H9 (cell line): ENCODE measurements at regions not wholly inside any gene's neighbourhood (a gene's known extent, or its start where the extent isn't known, plus 50 kb on each side); places are given as distances from the start of the nearest gene placed in this dataset.

Experiments
- DNase-seq: peaks from one replicate; pipeline ENCODE4 v3.0.0-alpha.2; 2017
- H2AFZ ChIP-seq: one replicate; pipeline ENCODE4 v1.6.1; 2013; ENCODE audit warnings: mild to moderate bottlenecking, low read length, control low read depth, moderate library complexity
- H2AK5ac ChIP-seq: 2 replicates; pipeline ENCODE4 v1.6.1; 2013; ENCODE audit warnings: low read length, control low read depth, mixed read lengths; ENCODE audit not compliant: insufficient read length
- H2BK120ac ChIP-seq: one replicate; pipeline ENCODE4 v1.6.1; 2013; ENCODE audit warnings: low read depth, mild to moderate bottlenecking, low read length, control low read depth, inconsistent platforms; ENCODE audit not compliant: poor library complexity, severe bottlenecking
- H2BK12ac ChIP-seq: 2 replicates; pipeline ENCODE4 v1.6.1; 2013; ENCODE audit warnings: low read length, control low read depth, mixed read lengths, low read depth; ENCODE audit not compliant: insufficient read length
- H2BK15ac ChIP-seq: 2 replicates; pipeline ENCODE4 v1.6.1; 2013; ENCODE audit warnings: low read depth, low read length, control low read depth
- H2BK20ac ChIP-seq: one replicate; pipeline ENCODE4 v1.6.1; 2013; ENCODE audit warnings: low read depth, mild to moderate bottlenecking, low read length, control low read depth, inconsistent platforms; ENCODE audit not compliant: poor library complexity, severe bottlenecking
- H2BK5ac ChIP-seq: 2 replicates; pipeline ENCODE4 v1.6.1; 2013; ENCODE audit warnings: low read length, control low read depth, mixed read lengths; ENCODE audit not compliant: insufficient read length
- H3K14ac ChIP-seq: 2 replicates; pipeline ENCODE4 v1.6.1; 2013; ENCODE audit warnings: low read length, control low read depth; ENCODE audit not compliant: insufficient read depth
- H3K18ac ChIP-seq: 2 replicates; pipeline ENCODE4 v1.6.1; 2013; ENCODE audit warnings: low read depth, mild to moderate bottlenecking, mixed read lengths, low read length, control low read depth; ENCODE audit not compliant: insufficient read length
- H3K23ac ChIP-seq: 2 replicates; pipeline ENCODE4 v1.6.1; 2013; ENCODE audit warnings: low read length, control low read depth, mixed read lengths, low read depth; ENCODE audit not compliant: insufficient read length
- H3K23me2 ChIP-seq: 2 replicates; pipeline ENCODE4 v1.6.1; 2013; ENCODE audit warnings: low read depth, mild to moderate bottlenecking, mixed read lengths, low read length, control low read depth; ENCODE audit not compliant: insufficient read length, poor library complexity, severe bottlenecking
- H3K27ac ChIP-seq: 2 replicates; pipeline ENCODE4 v1.5.1; 2013; ENCODE audit warnings: low read length, control low read depth, mixed read lengths, low read depth; ENCODE audit not compliant: insufficient read length
- H3K27me3 ChIP-seq: 2 replicates; pipeline ENCODE4 v1.6.1; 2013; ENCODE audit warnings: low read length, control low read depth, inconsistent platforms; ENCODE audit not compliant: insufficient read depth
- H3K4ac ChIP-seq: 2 replicates; pipeline ENCODE4 v1.6.1; 2013; ENCODE audit warnings: low read depth, mild to moderate bottlenecking, control low read depth, inconsistent platforms, low read length, moderate library complexity
- H3K4me1 ChIP-seq: 2 replicates; pipeline ENCODE4 v1.6.1; 2013; ENCODE audit warnings: low read length, control low read depth, inconsistent platforms; ENCODE audit not compliant: insufficient read depth
- H3K4me2 ChIP-seq: 2 replicates; pipeline ENCODE4 v1.6.1; 2013; ENCODE audit warnings: low read length, control low read depth, mixed read lengths; ENCODE audit not compliant: insufficient read length, insufficient read depth
- H3K56ac ChIP-seq: 2 replicates; pipeline ENCODE4 v1.6.1; 2013; ENCODE audit warnings: low read depth, mild to moderate bottlenecking, mixed read lengths, low read length, control low read depth; ENCODE audit not compliant: insufficient read length
- H3K79me1 ChIP-seq: 2 replicates; pipeline ENCODE4 v1.6.1; 2013; ENCODE audit warnings: low read depth, mild to moderate bottlenecking, moderate library complexity, low read length, control low read depth, inconsistent platforms; ENCODE audit not compliant: insufficient read depth, poor library complexity, severe bottlenecking
- H3K79me2 ChIP-seq: 2 replicates; pipeline ENCODE4 v1.6.1; 2013; ENCODE audit warnings: low read length, control low read depth, inconsistent platforms; ENCODE audit not compliant: insufficient read depth
- H3K9ac ChIP-seq: 2 replicates; pipeline ENCODE4 v1.6.1; 2013; ENCODE audit warnings: low read length, control low read depth, mixed read lengths; ENCODE audit not compliant: insufficient read length; ENCODE audit errors: extremely low read depth
- H3K9me3 ChIP-seq: one replicate; pipeline ENCODE4 v1.6.1; 2013; ENCODE audit warnings: low read depth, low read length, inconsistent platforms; ENCODE audit not compliant: control insufficient read depth
- H3T11ph ChIP-seq: one replicate; pipeline ENCODE4 v1.6.1; 2013; ENCODE audit warnings: mild to moderate bottlenecking, low read length, control low read depth, inconsistent platforms
- H4K20me1 ChIP-seq: one replicate; pipeline ENCODE4 v1.6.1; 2013; ENCODE audit not compliant: control insufficient read depth, insufficient read length, insufficient read depth
- H4K5ac ChIP-seq: 2 replicates; pipeline ENCODE4 v1.6.1; 2013; ENCODE audit warnings: low read depth, mild to moderate bottlenecking, mixed read lengths, low read length, control low read depth; ENCODE audit not compliant: insufficient read length
- H4K8ac ChIP-seq: replicated peaks from 2 replicates; pipeline ENCODE4 v1.6.1; 2013; ENCODE audit warnings: low read length, control low read depth, mixed read lengths, low read depth; ENCODE audit not compliant: insufficient read length
- H4K91ac ChIP-seq: 2 replicates; pipeline ENCODE4 v1.6.1; 2013; ENCODE audit warnings: low read depth, mild to moderate bottlenecking, moderate library complexity, mixed read lengths, low read length, control low read depth; ENCODE audit not compliant: insufficient read length
- H3K27ac Mint-ChIP-seq, 3 experiments: 2 replicates in 2 of 3; 3 replicates in 1 of 3; pipeline ENCODE4 v1.8.0; 2020 to 2021; ENCODE audit warnings: mixed read lengths in 3 of 3, mild to moderate bottlenecking in 1 of 3, moderate library complexity in 1 of 3
- H3K27me3 Mint-ChIP-seq: 2 replicates; pipeline ENCODE4 v1.8.0; 2021; ENCODE audit warnings: low read depth, mild to moderate bottlenecking, moderate library complexity, mixed read lengths
- H3K36me3 Mint-ChIP-seq, 3 experiments: 2 replicates in 2 of 3; 3 replicates in 1 of 3; pipeline ENCODE4 v1.8.0; 2020 to 2021; ENCODE audit warnings: low read depth in 3 of 3, mixed read lengths in 3 of 3; ENCODE audit not compliant: insufficient read depth in 1 of 3
- H3K4me1 Mint-ChIP-seq, 2 experiments: 2 replicates each; pipeline ENCODE4 v1.8.0; 2020; ENCODE audit warnings: mixed read lengths in 2 of 2
- H3K4me3 Mint-ChIP-seq, 2 experiments: 2 replicates in 1 of 2; 3 replicates in 1 of 2; pipeline ENCODE4 v1.8.0; 2020 to 2021; ENCODE audit warnings: mild to moderate bottlenecking in 2 of 2, mixed read lengths in 2 of 2, moderate library complexity in 1 of 2
- H3K9me3 Mint-ChIP-seq, 2 experiments: 2 replicates in 1 of 2; 3 replicates in 1 of 2; pipeline ENCODE4 v1.8.0; 2020; ENCODE audit warnings: mild to moderate bottlenecking in 2 of 2, mixed read lengths in 2 of 2, moderate library complexity in 1 of 2
- WGBS: extraction: QIAGEN DNeasy Blood & Tissue Kit; methylation state at CpG from one replicate; pipeline ENCODE4 v1.1.7; 2013; ENCODE audit warnings: missing lambda C conversion rate, low lambda C conversion rate, mixed read lengths; ENCODE audit not compliant: insufficient read length; ENCODE audit errors: extremely low coverage; 5-methylcytosine and 5-hydroxymethylcytosine counted together
- TF ChIP-seq, protein P1 (sequence below): fragments of 200-600 bp; sonication (generic); conservative IDR thresholded peaks from 3 replicates; pipeline ENCODE4 v1.8.0; 2021; ENCODE audit warnings: antibody characterized with exemption, mild to moderate bottlenecking

DNA sequence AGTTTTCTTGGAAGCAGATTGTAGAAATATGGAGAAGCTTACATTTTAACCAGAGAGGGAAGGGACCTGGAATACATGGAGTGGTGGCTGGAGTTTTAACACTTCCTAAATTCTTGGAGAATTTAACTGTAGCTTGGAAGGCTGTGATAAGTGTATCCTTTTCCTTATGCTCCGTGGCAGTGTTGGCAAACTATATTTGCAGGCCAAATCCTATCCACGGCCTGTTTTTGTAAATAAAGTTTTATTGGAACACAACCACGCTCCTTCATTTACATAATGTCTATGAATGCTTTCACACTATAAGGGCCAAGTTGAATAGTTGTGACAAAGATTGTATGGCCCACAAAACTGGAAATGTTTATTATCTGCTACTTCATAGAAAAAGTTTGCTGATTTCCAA lies 110.6 kb upstream of the MIR17HG start:
- H3K4me1 Mint-ChIP-seq: no peaks in the 10 kb centered on the region; a peak in 1 of 4 replicates

More for the DNA sequence above, 110.6 kb upstream of the MIR17HG start:
- Mint-ChIP-seq H3K27ac (no peak overlapping the region), H3K36me3 (no peaks in the 10 kb centered on the region; a peak in 1 of 7 replicates), H3K27me3 (peaks cover 2% of the 10 kb centered on the region; the same call in 1 of the 2 replicates), H3K9me3 (no peaks in the 10 kb centered on the region), H3K4me3 (no peak overlapping the region)
- H3K23me2 ChIP-seq: no peaks in the 10 kb centered on the region
- no peak overlapping the region for H4K91ac ChIP-seq
- H2BK120ac ChIP-seq: no peak overlapping the region
- no peak overlapping the region for H2BK12ac ChIP-seq
- no peak overlapping the region for H2BK15ac ChIP-seq
- H3K27me3 ChIP-seq: no peaks in the 10 kb centered on the region
- H2BK5ac ChIP-seq: no peak overlapping the region
- H3K79me1 ChIP-seq: no peaks in the 10 kb centered on the region
- H4K5ac ChIP-seq: no peak overlapping the region
- no peak overlapping the region for H3K4me2 ChIP-seq
- no peak for DNase-seq
- H3K9ac ChIP-seq: no peak overlapping the region
- no peak overlapping the region for H3K4ac ChIP-seq
- no peak overlapping the region for H2AK5ac ChIP-seq
- no peak overlapping the region for H2AFZ ChIP-seq
- H3K14ac ChIP-seq: no peak overlapping the region
- H4K8ac ChIP-seq: no peak overlapping the region
- TF ChIP-seq, protein P1, sequence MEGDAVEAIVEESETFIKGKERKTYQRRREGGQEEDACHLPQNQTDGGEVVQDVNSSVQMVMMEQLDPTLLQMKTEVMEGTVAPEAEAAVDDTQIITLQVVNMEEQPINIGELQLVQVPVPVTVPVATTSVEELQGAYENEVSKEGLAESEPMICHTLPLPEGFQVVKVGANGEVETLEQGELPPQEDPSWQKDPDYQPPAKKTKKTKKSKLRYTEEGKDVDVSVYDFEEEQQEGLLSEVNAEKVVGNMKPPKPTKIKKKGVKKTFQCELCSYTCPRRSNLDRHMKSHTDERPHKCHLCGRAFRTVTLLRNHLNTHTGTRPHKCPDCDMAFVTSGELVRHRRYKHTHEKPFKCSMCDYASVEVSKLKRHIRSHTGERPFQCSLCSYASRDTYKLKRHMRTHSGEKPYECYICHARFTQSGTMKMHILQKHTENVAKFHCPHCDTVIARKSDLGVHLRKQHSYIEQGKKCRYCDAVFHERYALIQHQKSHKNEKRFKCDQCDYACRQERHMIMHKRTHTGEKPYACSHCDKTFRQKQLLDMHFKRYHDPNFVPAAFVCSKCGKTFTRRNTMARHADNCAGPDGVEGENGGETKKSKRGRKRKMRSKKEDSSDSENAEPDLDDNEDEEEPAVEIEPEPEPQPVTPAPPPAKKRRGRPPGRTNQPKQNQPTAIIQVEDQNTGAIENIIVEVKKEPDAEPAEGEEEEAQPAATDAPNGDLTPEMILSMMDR: no peak
- no peaks in the 10 kb centered on the region for H3K4me1 ChIP-seq
- H4K20me1 ChIP-seq: no peaks in the 10 kb centered on the region
- H3K18ac ChIP-seq: no peak overlapping the region
- H3T11ph ChIP-seq: no peak overlapping the region
- H3K56ac ChIP-seq: no peak overlapping the region
- no peaks in the 10 kb centered on the region for H3K79me2 ChIP-seq
- H3K27ac ChIP-seq: no peak overlapping the region
- no peaks in the 10 kb centered on the region for H3K9me3 ChIP-seq
- H3K23ac ChIP-seq: no peak overlapping the region
- no peak overlapping the region for H2BK20ac ChIP-seq
- WGBS: no CpG with 5 or more reads among the region's 3 CpGs
